CD14-positive monocyte (primary cell): ENCODE measurements at regions not wholly inside any gene's neighbourhood (a gene's known extent, or its start where the extent isn't known, plus 50 kb on each side); places are given as distances from the start of the nearest gene placed in this dataset.

Experiments used
- DNase-seq, 3 donors: peaks; one replicate each; pipeline ENCODE4 v3.0.0-alpha.2; 2011 to 2022
- H2AFZ ChIP-seq: 2 replicates; pipeline ENCODE4 v1.6.0; 2012; ENCODE audit warnings: mild to moderate bottlenecking, low read depth, low read length, inconsistent platforms; ENCODE audit not compliant: insufficient read depth, poor library complexity, severe bottlenecking
- H3K27ac ChIP-seq, 2 donors: 1 replicate in 1 of 2; 2 replicates in 1 of 2; pipeline ENCODE4 v1.5.1; 2012 to 2013; ENCODE audit warnings: low read length in 2 of 2, control low read depth in 1 of 2, inconsistent platforms in 1 of 2, low read depth in 1 of 2, mild to moderate bottlenecking in 1 of 2
- H3K27me3 ChIP-seq, 2 donors: one replicate each; pipeline versions ENCODE4 v1.6.0 to v1.6.1; 2011 to 2013; ENCODE audit warnings: low read length in 2 of 2; ENCODE audit not compliant: control insufficient read depth in 2 of 2, insufficient read depth in 2 of 2
- H3K36me3 ChIP-seq, 2 donors: replicated peaks in 1 of 2; 1 replicate in 1 of 2; 2 replicates in 1 of 2; pipeline versions ENCODE4 v1.5.1 to v1.6.1; 2012 to 2013; ENCODE audit warnings: low read length in 2 of 2, control low read depth in 1 of 2, inconsistent platforms in 1 of 2, mild to moderate bottlenecking in 1 of 2; ENCODE audit not compliant: insufficient read depth in 2 of 2, control insufficient read depth in 1 of 2
- H3K4me1 ChIP-seq, 2 donors: 1 replicate in 1 of 2; 2 replicates in 1 of 2; pipeline versions ENCODE4 v1.5.1 to v1.6.1; 2012 to 2013; ENCODE audit warnings: low read length in 2 of 2, control low read depth in 1 of 2, inconsistent platforms in 1 of 2, mild to moderate bottlenecking in 1 of 2, moderate library complexity in 1 of 2; ENCODE audit not compliant: insufficient read depth in 2 of 2, control insufficient read depth in 1 of 2
- H3K4me2 ChIP-seq: replicated peaks from 2 replicates; pipeline ENCODE3; 2012; ENCODE audit warnings: low read length, moderate library complexity, mild to moderate bottlenecking; ENCODE audit not compliant: poor library complexity, severe bottlenecking; ENCODE audit errors: extremely low read depth
- H3K4me3 ChIP-seq, 3 experiments: fragments of 200-600 bp in 1 of 3; sonication (generic) in 1 of 3; replicated peaks in 1 of 3; 1 replicate in 2 of 3; 2 replicates in 1 of 3; pipeline ENCODE4 v1.5.1; 2011 to 2013; ENCODE audit warnings: low read length in 3 of 3, mild to moderate bottlenecking in 3 of 3, control low read depth in 2 of 3, low read depth in 2 of 3, inconsistent platforms in 1 of 3, moderate library complexity in 1 of 3
- H3K79me2 ChIP-seq: 2 replicates; pipeline ENCODE4 v1.6.0; 2012; ENCODE audit warnings: mild to moderate bottlenecking, control low read depth, inconsistent platforms, low read length, moderate library complexity; ENCODE audit not compliant: insufficient read depth
- H3K9ac ChIP-seq: 2 replicates; pipeline ENCODE4 v1.6.0; 2017; ENCODE audit warnings: low read length, mild to moderate bottlenecking; ENCODE audit not compliant: insufficient read depth, poor library complexity, severe bottlenecking
- H3K9me3 ChIP-seq, 2 donors: replicated peaks in 1 of 2; 1 replicate in 1 of 2; 2 replicates in 1 of 2; pipeline versions ENCODE4 v1.5.1 to v1.6.1; 2012 to 2013; ENCODE audit warnings: low read length in 2 of 2, control low read depth in 1 of 2; ENCODE audit not compliant: control insufficient read depth in 1 of 2, insufficient read depth in 1 of 2
- H4K20me1 ChIP-seq: 2 replicates; pipeline ENCODE4 v1.6.0; 2012; ENCODE audit warnings: mild to moderate bottlenecking, low read length, control low read depth, moderate library complexity; ENCODE audit not compliant: insufficient read depth
- H3K27ac Mint-ChIP-seq, 7 donors: one replicate each; pipeline ENCODE4 v1.8.0; 2020; ENCODE audit warnings: mild to moderate bottlenecking in 7 of 7, mixed read lengths in 7 of 7, moderate library complexity in 6 of 7, inconsistent platforms in 2 of 7
- H3K27me3 Mint-ChIP-seq, 3 donors: one replicate each; pipeline ENCODE4 v1.8.0; 2021 to 2022; ENCODE audit warnings: low read depth in 3 of 3, mild to moderate bottlenecking in 3 of 3, mixed read lengths in 3 of 3, moderate library complexity in 3 of 3, inconsistent platforms in 1 of 3
- H3K36me3 Mint-ChIP-seq, 2 donors: one replicate each; pipeline ENCODE4 v1.8.0; 2020; ENCODE audit warnings: mixed read lengths in 2 of 2, inconsistent platforms in 1 of 2, mild to moderate bottlenecking in 1 of 2
- H3K4me1 Mint-ChIP-seq: one replicate; pipeline ENCODE4 v1.8.0; 2020; ENCODE audit warnings: mild to moderate bottlenecking, mixed read lengths
- H3K4me3 Mint-ChIP-seq, 2 donors: one replicate each; pipeline ENCODE4 v1.8.0; 2020; ENCODE audit warnings: mild to moderate bottlenecking in 2 of 2, mixed read lengths in 2 of 2, moderate library complexity in 1 of 2
- H3K9me3 Mint-ChIP-seq, 7 donors: one replicate each; pipeline ENCODE4 v1.8.0; 2020 to 2022; ENCODE audit warnings: mixed read lengths in 7 of 7, mild to moderate bottlenecking in 6 of 7, moderate library complexity in 6 of 7, inconsistent platforms in 2 of 7
- WGBS: methylation state at CpG from one replicate; pipeline ENCODE4 v1.1.5; 2013; ENCODE audit warnings: missing lambda C conversion rate; ENCODE audit not compliant: insufficient coverage; 5-methylcytosine and 5-hydroxymethylcytosine counted together
- intact Hi-C, 2 donors: fragments of 100-400 bp; cut with micrococcal nuclease; formaldehyde crosslinking; loops; one replicate each; pipeline versions ENCODE4 v1.15.0 to v1.15.1; 2023
- TF ChIP-seq, protein P1 (sequence below): fragments of 200-600 bp; IDR thresholded peaks from one replicate; pipeline ENCODE4 v1.8.0; 2022; ENCODE audit warnings: antibody characterized with exemption, mild to moderate bottlenecking

DNA sequence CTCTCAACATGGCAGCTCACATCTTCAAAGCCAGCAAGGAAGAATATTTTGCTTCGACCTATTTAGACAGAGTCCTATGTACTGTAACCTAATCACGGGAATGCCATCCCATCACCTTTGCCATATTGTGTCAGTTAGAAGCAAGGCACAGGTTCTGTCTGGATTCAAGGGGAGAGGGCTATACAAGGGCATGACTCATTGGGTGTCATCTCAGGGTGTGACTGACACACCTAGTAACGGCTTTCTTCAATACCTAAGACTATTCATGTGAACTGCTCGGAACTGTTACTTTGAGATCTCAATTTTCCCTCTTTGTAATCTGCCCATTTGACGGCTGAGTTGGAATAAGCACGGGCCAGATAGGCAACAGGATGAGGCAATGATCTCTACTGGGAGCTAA is 135.6 kb upstream of the HDGFL1 start:
- Mint-ChIP-seq H3K4me3 (no peak overlapping the region), H3K27me3 (peaks cover 0 to 2% (median 0%) of the 10 kb centered on the region in 3 donors), H3K36me3 (no peaks in the 10 kb centered on the region), H3K27ac (no peak overlapping the region), H3K4me1 (no peaks in the 10 kb centered on the region), H3K9me3 (peaks cover 0 to 17% (median 4%) of the 10 kb centered on the region in 7 donors)
- Histone ChIP-seq H3K79me2 (no peaks in the 10 kb centered on the region), H3K27me3 (no peaks in the 10 kb centered on the region), H3K4me2 (no peak overlapping the region), H3K36me3 (no peaks in the 10 kb centered on the region), H3K9me3 (no peaks in the 10 kb centered on the region), H3K27ac (no peak overlapping the region), H3K9ac (no peak overlapping the region), H4K20me1 (no peaks in the 10 kb centered on the region), H3K4me1 (no peaks in the 10 kb centered on the region), H2AFZ (no peak overlapping the region), H3K4me3 (no peak overlapping the region)
- DNase-seq = no peak
- TF ChIP-seq, protein P1, sequence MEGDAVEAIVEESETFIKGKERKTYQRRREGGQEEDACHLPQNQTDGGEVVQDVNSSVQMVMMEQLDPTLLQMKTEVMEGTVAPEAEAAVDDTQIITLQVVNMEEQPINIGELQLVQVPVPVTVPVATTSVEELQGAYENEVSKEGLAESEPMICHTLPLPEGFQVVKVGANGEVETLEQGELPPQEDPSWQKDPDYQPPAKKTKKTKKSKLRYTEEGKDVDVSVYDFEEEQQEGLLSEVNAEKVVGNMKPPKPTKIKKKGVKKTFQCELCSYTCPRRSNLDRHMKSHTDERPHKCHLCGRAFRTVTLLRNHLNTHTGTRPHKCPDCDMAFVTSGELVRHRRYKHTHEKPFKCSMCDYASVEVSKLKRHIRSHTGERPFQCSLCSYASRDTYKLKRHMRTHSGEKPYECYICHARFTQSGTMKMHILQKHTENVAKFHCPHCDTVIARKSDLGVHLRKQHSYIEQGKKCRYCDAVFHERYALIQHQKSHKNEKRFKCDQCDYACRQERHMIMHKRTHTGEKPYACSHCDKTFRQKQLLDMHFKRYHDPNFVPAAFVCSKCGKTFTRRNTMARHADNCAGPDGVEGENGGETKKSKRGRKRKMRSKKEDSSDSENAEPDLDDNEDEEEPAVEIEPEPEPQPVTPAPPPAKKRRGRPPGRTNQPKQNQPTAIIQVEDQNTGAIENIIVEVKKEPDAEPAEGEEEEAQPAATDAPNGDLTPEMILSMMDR = no peak
- intact Hi-C loops = no loop called here
- WGBS = 100% methylated on average over 1 of the region's 6 CpGs

DNA sequence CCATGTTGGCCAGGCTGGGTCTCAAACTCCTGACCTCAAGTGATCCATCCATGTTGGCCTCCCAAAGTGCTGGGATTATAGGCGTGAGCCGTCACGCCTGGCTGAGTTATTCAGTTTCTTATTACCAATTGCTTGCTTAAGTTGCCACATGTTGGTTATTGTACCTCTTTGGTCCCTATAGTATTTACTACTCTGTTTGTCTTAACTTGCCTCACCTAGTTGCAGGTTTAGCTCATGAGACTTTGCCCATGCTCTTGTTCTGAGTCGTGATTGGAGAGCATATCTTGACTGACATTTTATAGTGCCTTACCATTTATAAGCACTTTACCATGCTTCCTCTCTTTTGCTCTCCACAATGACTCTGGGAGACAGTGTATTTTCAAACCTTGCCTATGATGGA is 134.2 kb upstream of the HDGFL1 start:
- Histone ChIP-seq H3K36me3 (no peaks in the 10 kb centered on the region), H3K27ac (no peak overlapping the region), H2AFZ (no peak overlapping the region), H3K27me3 (no peaks in the 10 kb centered on the region), H3K9ac (no peak overlapping the region), H3K4me1 (no peaks in the 10 kb centered on the region), H3K4me3 (no peak overlapping the region), H3K79me2 (no peaks in the 10 kb centered on the region), H3K4me2 (no peak overlapping the region), H3K9me3 (no peaks in the 10 kb centered on the region), H4K20me1 (no peaks in the 10 kb centered on the region)
- TF ChIP-seq, protein P1 = no peak
- Mint-ChIP-seq H3K4me3 (no peak overlapping the region), H3K36me3 (no peaks in the 10 kb centered on the region), H3K27ac (no peak overlapping the region), H3K4me1 (no peaks in the 10 kb centered on the region), H3K9me3 (peaks cover 0 to 14% (median 4%) of the 10 kb centered on the region in 7 donors), H3K27me3 (peaks cover 0 to 2% (median 0%) of the 10 kb centered on the region in 3 donors)
- intact Hi-C loops = no loop called here
- WGBS = 85% methylated on average over 4 of the region's 4 CpGs
- no peak for DNase-seq
